ENCODE measurements at regions not wholly inside any gene's neighbourhood (a gene's known extent, or its start where the extent isn't known, plus 50 kb on each side); places are given as distances from the start of the nearest gene placed in this dataset.

DNA sequence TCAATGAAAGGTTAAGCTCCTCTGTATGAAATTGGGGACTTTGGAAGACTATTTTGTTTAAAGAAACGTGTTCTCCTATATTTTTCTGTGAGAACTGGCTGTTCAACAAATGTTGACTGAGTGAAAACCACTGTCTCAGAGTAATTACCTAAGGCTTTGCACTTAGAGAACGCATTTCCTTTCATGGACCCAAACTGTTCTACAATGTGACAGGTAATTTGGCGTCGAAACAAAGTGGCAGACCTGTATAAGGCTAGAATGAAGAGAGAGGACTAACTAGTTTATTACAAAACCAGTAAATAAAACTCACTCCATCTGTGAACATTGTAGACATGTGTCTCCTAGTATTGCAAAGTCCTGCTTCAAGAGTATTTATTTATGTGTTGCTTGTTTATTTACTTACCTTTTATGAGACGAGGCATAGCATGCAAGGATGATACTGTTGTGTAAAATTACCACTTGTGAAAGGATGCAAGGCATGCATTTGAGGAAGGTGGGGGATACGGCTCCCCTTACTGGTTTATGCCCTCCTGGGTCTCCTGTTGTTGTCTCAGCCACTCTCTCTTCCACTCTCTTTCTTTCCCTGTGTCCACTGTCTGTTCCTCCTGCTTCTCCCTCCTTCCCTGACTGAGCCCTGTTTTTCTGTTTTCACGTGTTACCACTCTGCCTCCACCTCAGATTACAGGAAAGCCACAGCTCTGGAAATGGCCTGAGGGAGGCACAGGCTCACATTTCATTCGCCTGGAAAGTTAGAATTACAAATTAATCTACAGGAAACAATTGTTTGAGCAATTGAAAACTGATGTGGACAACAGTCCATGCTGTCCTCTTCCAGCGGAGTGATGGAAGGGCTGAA lies 444.0 kb upstream of the ZNF608 start:
- no peak for DNase-seq

DNA sequence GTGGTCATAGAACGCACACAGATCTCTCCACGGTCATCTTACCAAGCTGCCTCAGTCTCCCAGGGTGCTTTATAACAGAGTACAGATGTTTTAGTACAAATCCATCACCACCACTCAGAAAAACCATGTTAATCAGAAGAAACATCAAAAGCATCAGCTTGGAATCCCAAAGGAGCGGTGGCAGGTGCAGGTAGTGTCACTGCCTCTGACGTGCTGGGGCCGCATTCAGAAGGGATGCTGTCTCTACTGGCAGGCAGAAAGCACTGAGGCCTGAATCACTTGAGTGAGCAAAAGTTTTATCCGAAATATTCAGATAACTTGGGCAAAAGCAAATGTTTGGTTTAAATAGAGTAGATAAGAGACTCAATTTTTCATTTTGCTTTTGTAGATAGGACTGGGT lies 448.4 kb upstream of the ZNF608 start:
- DNase-seq: no peak

DNA sequence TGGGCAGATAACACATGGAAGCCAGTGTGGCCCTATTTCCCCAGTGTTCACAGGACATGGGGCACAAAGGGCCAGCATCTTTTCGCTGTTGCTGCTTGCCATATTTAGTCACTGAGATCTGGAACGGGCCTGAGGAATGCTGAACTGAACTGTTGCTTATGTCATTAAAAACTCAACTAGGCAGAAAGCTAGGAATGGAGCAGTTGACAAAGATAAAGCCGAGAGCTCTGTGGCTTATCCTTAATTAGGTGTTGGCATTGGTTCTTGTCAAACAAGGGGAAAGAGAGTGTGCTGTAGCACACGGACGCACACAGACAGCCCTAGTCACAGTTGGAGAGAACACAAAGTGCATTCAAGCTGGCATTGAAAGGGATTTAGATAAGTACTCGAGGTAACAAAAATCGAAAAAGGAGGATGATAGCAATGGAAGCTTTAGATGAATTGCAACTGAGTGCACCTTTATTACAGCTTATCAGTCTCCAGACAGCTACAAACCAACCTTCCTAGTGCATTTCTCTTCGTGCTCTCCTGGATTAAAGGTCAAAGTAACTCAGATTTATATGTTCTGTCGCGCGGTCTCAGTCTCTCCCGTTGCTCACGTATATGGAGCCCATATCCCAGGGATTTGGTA lies 450.2 kb upstream of the ZNF608 start:
- no peak for DNase-seq

DNA sequence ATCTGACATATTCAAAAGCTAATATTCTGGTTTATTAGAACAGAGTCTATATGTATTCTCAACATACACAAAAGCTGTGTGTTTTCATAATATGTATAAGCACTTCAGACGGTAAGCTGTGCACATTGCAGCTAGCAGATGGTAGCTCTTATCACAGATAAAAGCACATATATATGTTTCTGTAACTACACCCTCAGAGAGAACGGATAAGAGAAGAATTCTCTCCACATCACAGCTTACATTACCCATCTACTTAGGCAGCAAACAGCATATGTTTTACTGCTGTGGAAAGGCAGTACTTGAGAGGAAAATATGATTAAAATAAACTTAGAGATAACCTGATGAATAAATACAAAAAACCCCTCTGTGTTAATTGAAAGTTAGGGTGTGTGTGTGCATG lies 450.9 kb upstream of the ZNF608 start:
- DNase-seq: no peak

DNA sequence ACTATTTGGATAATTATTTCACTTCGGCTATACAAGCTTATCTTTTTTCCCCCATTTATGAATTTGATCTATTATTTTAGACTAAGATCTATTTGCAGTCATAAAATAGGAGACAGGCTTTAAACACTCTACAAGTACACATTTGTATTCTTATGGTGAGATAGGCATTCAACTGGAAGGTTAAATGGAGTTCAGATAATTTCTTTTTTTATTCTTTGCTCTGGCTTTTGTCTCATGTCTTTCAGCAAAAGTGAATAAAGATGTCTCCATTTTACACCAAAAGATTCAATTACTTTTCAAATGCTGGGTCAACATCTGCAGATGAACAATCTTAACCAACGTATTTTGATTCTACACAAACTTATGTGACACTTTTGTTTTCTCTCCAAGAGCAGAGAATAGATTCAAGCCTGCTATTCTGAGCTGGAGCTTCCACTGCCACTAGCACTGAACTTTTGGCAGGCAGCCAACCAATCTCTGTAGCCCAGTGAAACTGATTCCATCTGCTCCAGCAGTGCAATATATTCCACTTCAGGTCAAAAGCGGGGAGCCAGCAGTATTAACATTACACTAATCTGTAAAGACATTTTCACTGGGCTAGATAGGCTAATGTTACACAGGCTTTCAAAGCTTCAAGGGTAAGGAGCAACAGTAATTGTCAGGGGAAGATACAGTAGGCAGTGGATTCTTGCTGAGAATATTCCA lies 452.0 kb upstream of the ZNF608 start:
- no peak for DNase-seq

DNA sequence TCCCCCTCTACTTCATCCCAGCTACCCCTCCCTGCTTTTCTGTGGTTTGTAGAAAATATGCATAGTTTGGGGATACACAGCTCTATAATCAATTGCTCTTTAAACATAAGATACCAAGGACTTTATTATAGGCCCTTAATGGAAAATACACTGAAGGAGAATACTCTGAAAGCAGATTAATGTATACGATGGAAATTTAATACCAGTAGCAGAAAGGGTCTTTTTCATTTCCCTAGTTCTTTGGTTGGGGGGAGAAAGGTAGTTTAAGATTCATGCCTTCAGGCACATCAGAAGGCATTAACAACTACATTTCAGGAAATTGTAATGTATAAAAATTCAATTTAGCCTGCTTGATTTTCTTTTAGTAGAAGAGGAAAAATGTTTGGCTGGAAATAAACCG lies 452.9 kb upstream of the ZNF608 start:
- DNase-seq: no peak

DNA sequence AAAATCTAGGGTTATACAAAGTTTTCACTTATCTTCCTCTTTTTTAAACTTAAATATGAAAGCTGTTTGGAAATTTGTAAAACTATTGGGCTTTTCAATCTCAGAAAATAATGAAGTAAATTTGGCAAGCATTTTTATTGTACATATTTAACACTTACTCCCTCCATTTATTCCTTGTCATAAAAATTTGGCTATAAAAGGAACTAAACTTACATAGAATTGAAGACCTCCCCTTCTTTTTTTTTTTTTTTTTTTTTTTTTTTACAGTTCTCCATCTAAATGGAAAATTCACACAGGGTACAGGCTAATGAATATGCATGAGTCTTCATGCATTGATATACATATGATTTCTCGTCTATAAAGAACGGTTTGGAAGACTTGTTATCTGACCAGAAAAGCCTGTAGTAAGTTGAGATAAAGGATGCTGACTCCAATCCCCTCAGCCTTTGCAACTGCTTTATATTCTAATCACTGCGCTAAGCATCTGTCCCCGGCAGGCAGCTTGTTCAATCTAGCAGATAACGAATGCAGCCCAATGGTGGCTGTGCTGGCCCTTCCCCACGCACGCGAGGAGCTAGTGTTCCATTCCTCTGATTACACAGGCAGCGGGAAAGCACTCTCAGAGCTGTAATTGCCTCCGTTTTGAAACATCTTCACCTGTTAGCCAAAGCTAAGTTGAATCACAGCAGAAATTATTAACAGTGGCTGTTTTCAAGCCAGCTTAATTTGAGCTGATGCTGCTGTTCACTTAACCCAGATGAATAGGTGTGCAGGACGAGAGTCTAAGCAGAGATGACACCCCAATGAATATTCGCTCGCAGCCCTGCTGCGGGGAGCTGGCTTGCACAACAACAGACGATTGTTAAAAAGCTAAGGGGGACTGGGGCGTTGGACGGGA lies 453.8 kb upstream of the ZNF608 start:
- no peak for DNase-seq

DNA sequence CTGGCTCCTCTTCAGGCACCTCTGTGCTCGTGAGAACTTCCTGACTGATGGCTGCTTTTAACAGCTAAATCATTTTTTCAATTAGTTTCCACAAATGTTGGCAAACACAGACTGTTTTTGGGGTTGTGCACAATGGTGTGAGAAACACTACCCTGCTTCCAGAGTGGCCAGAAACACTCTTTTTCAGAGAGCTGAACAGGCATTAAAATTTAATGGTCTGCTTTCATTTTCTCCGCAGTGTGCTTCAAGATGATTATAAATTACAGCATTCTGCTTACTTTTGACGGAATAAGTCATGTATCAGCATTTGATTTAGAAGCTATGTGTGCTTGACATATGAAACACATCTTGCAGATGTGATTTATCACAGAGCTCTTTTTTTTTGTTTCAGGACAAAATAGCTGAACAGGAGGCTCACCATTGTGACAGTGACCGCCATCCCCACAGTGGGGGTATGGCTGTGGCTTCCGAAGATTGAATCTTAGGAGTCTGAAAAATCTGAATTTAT lies 454.5 kb upstream of the ZNF608 start:
- no peak for DNase-seq

DNA sequence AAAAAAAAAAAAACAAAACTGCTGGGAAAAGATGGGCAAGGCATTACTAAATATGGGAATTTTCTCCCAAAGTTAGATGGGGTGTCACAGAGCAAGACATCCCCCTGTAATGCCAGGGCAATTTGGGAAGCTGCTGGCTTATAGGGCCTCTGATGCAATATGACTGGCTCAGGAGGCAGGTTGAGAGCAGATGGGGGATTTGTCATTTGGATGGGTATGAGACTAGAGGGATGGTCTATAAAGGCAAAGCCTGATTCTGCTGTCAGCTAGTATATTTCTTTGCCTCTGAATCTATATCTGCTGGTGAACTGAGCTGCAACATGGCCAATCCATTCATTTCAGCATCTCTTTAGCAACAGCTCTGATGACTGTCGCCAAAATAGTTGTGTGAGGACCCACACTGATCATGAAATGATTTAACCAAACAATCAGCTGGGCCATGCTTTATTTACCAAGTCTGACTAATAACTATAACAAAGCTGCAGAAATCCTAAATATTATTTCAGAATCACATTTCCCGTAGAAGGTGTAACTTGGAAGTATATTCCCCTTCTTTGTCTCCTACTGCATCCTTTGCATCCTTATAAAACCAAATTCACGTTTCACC lies 455.1 kb upstream of the ZNF608 start:
- DNase-seq: no peak

DNA sequence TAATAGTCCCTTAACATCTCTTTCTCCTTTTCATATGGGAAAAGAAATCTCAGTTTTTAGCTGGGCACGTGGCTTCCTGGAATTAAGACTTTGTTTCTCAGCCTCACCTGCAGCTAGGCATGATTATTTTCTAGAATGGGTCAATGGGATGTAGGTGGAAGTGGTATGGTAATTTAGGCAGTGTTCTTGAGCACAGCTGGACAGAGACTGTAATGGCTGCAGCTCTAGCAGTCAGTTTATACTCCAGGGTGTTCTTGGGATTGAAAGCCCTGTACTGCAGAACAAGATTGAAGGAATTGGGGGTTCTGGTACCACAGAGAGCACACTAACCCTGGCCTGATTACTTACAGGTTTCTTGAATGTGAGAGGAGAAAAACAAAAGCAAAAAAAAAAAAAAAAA lies 455.9 kb upstream of the ZNF608 start:
- no peak for DNase-seq

DNA sequence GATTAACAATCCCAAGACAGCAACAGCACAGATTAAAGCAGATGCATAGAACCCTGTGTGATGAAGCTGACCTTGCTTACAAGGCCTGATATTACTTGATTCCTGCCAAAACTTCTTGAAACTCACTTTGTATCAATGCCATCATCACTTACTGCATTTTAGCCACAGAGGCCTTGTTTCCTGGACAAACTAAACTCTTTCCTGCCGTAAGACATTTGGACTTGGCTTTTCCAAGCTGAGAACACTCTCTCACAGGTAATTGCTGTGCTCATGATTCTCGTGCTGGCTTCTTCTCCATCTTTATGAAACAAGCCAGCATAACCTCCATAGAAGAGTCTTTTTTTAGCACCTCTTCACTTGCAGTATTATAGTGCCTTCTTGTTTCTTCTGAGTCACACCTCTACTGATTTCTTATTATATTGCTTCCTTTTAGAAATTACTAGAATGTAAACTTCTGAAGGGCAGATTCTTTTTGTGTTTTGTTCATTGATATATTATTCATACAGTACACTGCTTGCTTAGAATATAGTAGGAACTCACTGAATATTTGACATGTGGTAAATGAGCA lies 456.5 kb upstream of the ZNF608 start:
- no peak for DNase-seq

DNA sequence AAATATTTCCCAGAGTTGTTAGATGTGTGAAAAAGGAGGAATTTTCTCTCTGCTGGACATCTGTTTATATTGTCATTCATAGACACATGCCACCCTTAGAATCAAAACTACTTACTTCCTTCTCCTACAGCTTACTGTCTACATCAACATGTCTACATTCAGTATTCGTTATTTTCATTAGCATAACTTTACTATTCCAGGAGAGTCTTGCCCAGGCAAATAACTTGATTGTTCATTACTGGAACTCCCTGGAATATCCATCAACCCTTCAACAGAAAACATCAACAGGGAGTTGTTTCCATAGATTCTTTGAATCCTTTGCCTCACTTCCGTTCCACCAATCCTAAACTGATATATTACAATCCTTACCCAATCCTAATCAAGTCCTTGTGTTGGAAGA lies 457.5 kb upstream of the ZNF608 start:
- DNase-seq: no peak

DNA sequence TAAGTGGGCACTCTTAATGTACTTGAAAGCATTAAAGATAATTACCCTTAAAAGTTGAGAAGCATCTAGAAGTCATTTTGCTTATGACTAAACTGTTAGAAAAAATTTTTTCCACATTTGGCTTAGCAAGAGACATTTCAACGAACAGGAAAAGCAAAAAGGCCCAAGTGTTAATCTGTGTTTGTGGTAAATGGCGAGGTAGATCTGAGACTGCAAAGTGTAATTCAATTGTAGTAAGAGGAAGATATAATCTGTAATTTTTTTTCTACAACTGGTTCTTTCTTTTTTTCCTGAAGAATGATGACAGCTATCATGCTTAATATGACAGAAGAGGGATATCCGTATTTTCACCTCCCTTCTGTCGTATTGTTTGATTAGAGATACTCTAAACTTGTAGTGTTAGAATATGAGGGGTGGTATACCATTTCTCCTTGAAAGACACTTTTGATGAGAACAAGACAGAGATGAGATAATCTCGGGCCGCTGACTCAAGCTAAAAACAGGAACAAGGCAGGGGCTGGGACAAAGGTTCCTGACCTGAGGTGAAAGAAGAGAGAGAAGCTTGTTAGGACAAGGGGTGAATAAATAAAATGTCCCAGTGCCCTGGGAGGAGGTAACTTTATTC lies 459.3 kb upstream of the ZNF608 start:
- DNase-seq: no peak

DNA sequence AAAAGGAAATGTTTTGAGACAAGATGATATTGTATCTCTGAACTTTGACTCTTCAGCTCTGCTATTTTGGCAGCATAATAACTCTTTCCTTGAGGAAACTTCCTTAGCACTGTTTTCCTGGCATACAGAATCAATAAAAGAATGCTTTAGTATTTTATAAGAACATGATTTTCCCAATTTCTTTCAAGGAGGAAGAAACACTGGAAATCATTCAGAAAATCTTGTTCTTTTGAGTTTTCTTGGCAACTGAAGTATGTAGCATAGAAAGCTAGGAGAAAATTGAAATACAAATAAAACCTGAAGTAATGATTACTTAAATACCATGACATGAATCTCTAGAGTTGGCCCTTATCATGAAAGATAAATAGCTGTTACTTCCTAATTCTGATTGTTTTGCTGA lies 461.4 kb upstream of the ZNF608 start:
- DNase-seq: no peak

DNA sequence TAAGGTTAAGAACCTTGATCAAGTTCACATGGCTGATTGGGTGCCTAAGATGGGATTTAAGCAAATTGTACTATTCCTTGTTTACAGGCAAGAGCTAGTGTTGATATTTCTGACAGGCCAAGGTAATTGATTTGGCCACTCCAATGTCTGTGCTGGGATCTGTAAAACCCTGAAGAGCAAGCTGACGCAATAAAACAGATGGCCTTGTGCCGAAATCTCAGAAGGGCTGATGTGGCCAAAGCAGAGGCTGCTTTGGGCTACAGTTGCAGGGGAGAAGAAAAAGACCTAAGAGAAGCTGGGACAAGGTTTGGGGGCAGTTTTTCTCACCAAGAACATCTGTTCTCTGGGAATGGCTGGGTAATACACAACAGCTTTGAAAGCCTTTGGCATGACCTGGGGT lies 463.2 kb upstream of the ZNF608 start:
- DNase-seq: no peak

DNA sequence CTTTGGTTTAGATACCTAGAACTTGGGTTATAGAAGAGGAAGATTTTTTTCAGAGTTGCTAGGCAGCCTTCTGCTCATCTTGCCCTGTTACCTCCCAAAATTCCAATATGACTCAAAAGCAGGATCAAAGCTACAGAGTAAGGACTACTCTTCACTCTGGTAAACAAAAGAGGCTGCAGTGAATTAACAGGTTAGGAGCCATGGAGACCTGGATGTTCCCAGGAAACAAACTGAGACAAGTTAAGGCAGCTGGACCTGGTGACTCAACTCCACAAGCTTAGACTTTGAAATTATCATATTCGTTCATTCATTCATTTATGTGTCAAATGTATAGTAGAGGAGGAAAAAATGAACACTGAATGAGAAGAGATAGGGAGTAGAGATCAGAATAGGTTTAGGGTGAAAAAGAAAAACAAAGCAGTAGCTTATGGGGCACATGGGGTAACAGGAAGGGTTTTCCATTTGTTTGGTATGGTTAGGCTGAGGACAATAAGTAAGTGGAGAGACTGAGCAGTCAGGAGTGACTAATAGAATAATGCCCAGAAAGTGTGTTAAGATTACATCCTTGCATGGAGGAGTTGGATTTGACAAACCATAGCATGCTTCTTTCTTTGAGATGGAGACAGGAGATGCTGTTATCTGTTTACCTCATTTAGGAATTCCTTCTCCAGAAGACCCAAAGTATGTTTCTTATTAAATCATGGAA lies 464.0 kb upstream of the ZNF608 start:
- no peak for DNase-seq

DNA sequence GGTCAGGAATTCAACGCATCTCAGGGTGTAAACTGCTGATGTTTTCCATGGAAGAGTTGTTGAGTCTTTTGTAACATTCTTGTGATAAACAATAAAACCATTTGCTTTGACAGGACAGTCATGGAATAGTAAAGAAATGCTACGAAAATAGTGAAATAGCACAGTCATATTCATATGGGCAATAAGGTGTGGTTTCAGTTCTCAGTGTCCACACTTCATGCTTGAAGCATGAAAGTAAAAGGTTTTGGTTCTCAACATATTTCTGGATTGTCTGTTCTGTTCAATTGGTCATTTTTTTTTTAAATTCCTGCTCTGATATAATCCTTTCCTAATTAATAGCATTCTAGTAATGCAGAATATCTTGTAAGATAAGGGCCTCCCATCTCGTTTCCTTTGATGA lies 467.6 kb upstream of the ZNF608 start:
- DNase-seq: no peak

DNA sequence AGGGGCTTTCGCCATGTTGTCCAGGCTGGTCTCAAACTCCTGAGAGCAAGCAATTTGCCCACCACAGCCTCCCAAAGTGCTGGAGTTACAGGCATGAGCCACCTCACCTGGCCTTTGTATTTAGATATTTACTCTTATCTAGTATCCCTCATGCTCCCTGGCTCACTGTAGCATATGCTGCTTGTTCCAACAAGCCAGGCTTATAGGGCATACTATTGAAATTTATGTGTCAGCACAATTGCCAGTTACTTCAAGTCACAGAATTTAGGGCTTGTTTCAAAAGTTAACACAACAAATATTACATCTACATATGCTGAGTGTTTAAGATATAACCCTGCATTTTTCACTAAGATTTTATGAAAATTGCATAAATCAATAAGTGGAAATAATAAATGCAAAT lies 469.2 kb upstream of the ZNF608 start:
- no peak for DNase-seq

DNA sequence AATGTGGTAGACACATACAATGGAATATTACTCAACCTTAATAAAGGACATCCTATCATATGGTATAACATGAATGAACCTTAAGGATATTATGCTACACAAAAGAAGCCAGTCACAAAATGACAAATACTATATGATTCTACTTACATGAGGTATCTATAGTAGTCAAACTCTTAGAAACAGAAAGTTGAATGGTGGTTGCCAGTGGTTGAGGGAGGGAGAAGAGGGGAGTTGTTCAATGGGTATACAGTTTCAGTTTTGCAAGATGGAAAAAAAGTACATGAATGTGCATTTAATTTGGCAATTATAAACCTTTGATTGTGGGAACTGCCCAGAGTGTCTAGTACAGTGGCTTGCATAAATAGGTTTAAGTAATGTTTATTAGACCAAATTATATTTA lies 473.3 kb upstream of the ZNF608 start:
- no peak for DNase-seq

DNA sequence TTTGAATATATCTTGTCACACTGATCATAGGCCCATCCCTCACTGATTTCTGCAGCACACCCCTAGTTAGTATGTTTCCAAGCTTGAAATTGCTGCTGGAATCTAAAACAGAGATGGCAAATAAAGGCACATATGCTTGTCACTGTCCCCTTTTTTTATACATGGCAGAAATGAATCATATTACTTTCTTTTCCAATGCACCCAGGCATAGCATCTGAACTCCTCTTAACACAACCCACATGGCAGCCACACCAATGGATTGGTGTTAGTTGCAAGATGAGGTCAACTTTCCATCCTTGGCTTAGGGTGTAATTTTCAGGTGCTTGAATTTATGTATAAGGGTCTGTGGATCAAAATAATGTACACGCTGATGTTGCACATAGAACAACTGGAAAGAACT lies 473.8 kb upstream of the ZNF608 start:
- no peak for DNase-seq

Data from activated CD4-positive, CD25-positive, alpha-beta regulatory T cell treated with anti-CD3 and anti-CD28 coated beads, Interleukin-2, amount 50 U/mL, for 72 hours (primary cell).